ENCODE measurements at regions not wholly inside any gene's neighbourhood (a gene's known extent, or its start where the extent isn't known, plus 50 kb on each side); places are given as distances from the start of the nearest gene placed in this dataset.

DNA sequence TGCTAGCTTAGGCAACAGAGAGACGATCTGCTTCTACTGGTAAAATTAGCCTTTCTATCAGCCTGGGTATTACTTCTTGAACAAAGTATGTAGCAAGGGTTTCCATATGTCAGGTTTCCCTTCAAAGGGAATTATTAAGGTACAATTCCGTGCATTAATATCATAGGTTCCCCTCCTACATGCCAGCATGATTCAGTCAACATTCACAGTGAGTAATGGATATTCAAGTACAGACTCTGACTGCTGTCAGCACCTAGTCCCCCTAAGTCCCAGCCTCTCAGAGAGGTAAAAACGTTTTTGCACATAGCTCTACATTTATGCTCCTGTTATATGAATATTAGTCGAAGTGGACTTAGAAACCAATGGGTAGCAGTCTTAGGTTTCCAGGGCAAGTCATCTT is 322.4 kb upstream of the CCNG1 start:
- TF ChIP-seq, protein P1, sequence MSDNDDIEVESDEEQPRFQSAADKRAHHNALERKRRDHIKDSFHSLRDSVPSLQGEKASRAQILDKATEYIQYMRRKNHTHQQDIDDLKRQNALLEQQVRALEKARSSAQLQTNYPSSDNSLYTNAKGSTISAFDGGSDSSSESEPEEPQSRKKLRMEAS (IDR thresholded peaks at IDR 0.05; ENCODE audit: low read depth) = no peak
- TF ChIP-seq, protein P2, sequence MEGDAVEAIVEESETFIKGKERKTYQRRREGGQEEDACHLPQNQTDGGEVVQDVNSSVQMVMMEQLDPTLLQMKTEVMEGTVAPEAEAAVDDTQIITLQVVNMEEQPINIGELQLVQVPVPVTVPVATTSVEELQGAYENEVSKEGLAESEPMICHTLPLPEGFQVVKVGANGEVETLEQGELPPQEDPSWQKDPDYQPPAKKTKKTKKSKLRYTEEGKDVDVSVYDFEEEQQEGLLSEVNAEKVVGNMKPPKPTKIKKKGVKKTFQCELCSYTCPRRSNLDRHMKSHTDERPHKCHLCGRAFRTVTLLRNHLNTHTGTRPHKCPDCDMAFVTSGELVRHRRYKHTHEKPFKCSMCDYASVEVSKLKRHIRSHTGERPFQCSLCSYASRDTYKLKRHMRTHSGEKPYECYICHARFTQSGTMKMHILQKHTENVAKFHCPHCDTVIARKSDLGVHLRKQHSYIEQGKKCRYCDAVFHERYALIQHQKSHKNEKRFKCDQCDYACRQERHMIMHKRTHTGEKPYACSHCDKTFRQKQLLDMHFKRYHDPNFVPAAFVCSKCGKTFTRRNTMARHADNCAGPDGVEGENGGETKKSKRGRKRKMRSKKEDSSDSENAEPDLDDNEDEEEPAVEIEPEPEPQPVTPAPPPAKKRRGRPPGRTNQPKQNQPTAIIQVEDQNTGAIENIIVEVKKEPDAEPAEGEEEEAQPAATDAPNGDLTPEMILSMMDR (IDR thresholded peaks at IDR 0.05) = no peak
- TF ChIP-seq MEF2A (IDR thresholded peaks at IDR 0.05; ENCODE audit: borderline replicate concordance, low read depth) (no peak), FOSL2 (IDR thresholded peaks at IDR 0.05; ENCODE audit: borderline replicate concordance, low read depth) (no peak), RFX5 (IDR thresholded peaks at IDR 0.05; ENCODE audit: low read length) (no peak), TAF1 (IDR thresholded peaks at IDR 0.05; ENCODE audit: borderline replicate concordance, low read depth, low read length) (no peak), RCOR1 (IDR thresholded peaks at IDR 0.05; ENCODE audit: low read length) (no peak), RAD21 (IDR thresholded peaks at IDR 0.05; ENCODE audit: low read length) (no peak), GABPA (IDR thresholded peaks at IDR 0.05; ENCODE audit: low read depth) (no peak), YY1 (IDR thresholded peaks at IDR 0.05; ENCODE audit: low read depth) (no peak), EP300 (IDR thresholded peaks at IDR 0.05; ENCODE audit: borderline replicate concordance in 1 of 2, low read depth in 1 of 2, low read length in 1 of 2) (no peak)
- TF ChIP-seq, protein P3, sequence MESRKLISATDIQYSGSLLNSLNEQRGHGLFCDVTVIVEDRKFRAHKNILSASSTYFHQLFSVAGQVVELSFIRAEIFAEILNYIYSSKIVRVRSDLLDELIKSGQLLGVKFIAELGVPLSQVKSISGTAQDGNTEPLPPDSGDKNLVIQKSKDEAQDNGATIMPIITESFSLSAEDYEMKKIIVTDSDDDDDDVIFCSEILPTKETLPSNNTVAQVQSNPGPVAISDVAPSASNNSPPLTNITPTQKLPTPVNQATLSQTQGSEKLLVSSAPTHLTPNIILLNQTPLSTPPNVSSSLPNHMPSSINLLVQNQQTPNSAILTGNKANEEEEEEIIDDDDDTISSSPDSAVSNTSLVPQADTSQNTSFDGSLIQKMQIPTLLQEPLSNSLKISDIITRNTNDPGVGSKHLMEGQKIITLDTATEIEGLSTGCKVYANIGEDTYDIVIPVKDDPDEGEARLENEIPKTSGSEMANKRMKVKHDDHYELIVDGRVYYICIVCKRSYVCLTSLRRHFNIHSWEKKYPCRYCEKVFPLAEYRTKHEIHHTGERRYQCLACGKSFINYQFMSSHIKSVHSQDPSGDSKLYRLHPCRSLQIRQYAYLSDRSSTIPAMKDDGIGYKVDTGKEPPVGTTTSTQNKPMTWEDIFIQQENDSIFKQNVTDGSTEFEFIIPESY (IDR thresholded peaks at IDR 0.05; ENCODE audit: borderline replicate concordance, low read depth) = no peak
- TF ChIP-seq, protein P4, sequence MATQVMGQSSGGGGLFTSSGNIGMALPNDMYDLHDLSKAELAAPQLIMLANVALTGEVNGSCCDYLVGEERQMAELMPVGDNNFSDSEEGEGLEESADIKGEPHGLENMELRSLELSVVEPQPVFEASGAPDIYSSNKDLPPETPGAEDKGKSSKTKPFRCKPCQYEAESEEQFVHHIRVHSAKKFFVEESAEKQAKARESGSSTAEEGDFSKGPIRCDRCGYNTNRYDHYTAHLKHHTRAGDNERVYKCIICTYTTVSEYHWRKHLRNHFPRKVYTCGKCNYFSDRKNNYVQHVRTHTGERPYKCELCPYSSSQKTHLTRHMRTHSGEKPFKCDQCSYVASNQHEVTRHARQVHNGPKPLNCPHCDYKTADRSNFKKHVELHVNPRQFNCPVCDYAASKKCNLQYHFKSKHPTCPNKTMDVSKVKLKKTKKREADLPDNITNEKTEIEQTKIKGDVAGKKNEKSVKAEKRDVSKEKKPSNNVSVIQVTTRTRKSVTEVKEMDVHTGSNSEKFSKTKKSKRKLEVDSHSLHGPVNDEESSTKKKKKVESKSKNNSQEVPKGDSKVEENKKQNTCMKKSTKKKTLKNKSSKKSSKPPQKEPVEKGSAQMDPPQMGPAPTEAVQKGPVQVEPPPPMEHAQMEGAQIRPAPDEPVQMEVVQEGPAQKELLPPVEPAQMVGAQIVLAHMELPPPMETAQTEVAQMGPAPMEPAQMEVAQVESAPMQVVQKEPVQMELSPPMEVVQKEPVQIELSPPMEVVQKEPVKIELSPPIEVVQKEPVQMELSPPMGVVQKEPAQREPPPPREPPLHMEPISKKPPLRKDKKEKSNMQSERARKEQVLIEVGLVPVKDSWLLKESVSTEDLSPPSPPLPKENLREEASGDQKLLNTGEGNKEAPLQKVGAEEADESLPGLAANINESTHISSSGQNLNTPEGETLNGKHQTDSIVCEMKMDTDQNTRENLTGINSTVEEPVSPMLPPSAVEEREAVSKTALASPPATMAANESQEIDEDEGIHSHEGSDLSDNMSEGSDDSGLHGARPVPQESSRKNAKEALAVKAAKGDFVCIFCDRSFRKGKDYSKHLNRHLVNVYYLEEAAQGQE (IDR thresholded peaks at IDR 0.05; ENCODE audit: low read depth, low read length) = no peak

Data from SK-N-SH (cell line).